OCI-LY1 (cell line): ENCODE measurements at regions not wholly inside any gene's neighbourhood (a gene's known extent, or its start where the extent isn't known, plus 50 kb on each side); places are given as distances from the start of the nearest gene placed in this dataset.

Source experiments
- H2AFZ ChIP-seq: fragments of 200-600 bp; sonication (generic), shearing (Covaris generic); 2 replicates; pipeline ENCODE4 v1.6.0; 2014; ENCODE audit warnings: antibody characterized with exemption, mild to moderate bottlenecking, low read length
- H3F3A ChIP-seq: fragments of 200-600 bp; sonication (generic), shearing (Covaris generic); 2 replicates; pipeline ENCODE4 v1.6.0; 2014; ENCODE audit warnings: mild to moderate bottlenecking, antibody characterized with exemption, low read length, moderate library complexity; ENCODE audit not compliant: insufficient read depth
- H3K27ac ChIP-seq: fragments of 200-600 bp; sonication (generic); 2 replicates; pipeline ENCODE4 v1.5.1; 2014; ENCODE audit warnings: low read length, mixed run types, mild to moderate bottlenecking, low read depth; ENCODE audit not compliant: poor library complexity, severe bottlenecking
- H3K27me3 ChIP-seq: fragments of 200-600 bp; sonication (generic); 2 replicates; pipeline ENCODE4 v1.6.0; 2014; ENCODE audit warnings: antibody characterized with exemption, mild to moderate bottlenecking, low read length, moderate library complexity; ENCODE audit not compliant: insufficient read depth
- H3K36me3 ChIP-seq: fragments of 200-600 bp; sonication (generic); 2 replicates; pipeline ENCODE4 v1.6.1; 2014; ENCODE audit warnings: mild to moderate bottlenecking, antibody characterized with exemption, low read length, moderate library complexity, mixed read lengths; ENCODE audit not compliant: insufficient read depth
- H3K4me1 ChIP-seq: fragments of 200-600 bp; sonication (generic); 2 replicates; pipeline ENCODE4 v1.5.1; 2014; ENCODE audit warnings: mild to moderate bottlenecking, low read length, moderate library complexity; ENCODE audit not compliant: insufficient read depth, severe bottlenecking
- H3K4me2 ChIP-seq: fragments of 200-600 bp; sonication (generic), shearing (Covaris generic); 2 replicates; pipeline ENCODE4 v1.6.1; 2014; ENCODE audit warnings: low read length
- H3K4me3 ChIP-seq: fragments of 200-600 bp; sonication (generic); 2 replicates; pipeline ENCODE4 v1.5.1; 2014; ENCODE audit warnings: low read length, low read depth, mild to moderate bottlenecking, mixed read lengths; ENCODE audit not compliant: poor library complexity, severe bottlenecking
- H3K79me2 ChIP-seq: fragments of 200-600 bp; shearing (Covaris generic); 2 replicates; pipeline ENCODE4 v1.6.1; 2016; ENCODE audit warnings: mixed run types, low read length, mixed read lengths; ENCODE audit not compliant: insufficient read depth
- H3K9ac ChIP-seq: fragments of 200-600 bp; sonication (generic), shearing (Covaris generic); 2 replicates; pipeline ENCODE4 v1.6.1; 2014; ENCODE audit warnings: mild to moderate bottlenecking, low read length, mixed read lengths
- H3K9me2 ChIP-seq: fragments of 200-600 bp; sonication (generic), shearing (Covaris generic); 2 replicates; pipeline ENCODE4 v1.6.1; 2014; ENCODE audit warnings: low read depth, mild to moderate bottlenecking, low read length, mixed read lengths
- H3K9me3 ChIP-seq: fragments of 200-600 bp; shearing (Covaris generic); 2 replicates; pipeline ENCODE4 v1.6.1; 2014; ENCODE audit warnings: low read length, mixed read lengths
- H4K20me1 ChIP-seq: fragments of 200-600 bp; sonication (generic), shearing (Covaris generic); 2 replicates; pipeline ENCODE4 v1.6.0; 2016; ENCODE audit warnings: mild to moderate bottlenecking, low read length; ENCODE audit not compliant: insufficient read depth
- CTCF ChIP-seq: fragments of 200-600 bp; sonication (generic), shearing (Covaris generic); IDR thresholded peaks from 2 replicates; pipeline ENCODE4 v1.5.1; 2017; ENCODE audit warnings: mild to moderate bottlenecking, antibody characterized with exemption, low read length, moderate library complexity, mixed read lengths
- EZH2 ChIP-seq: fragments of 200-600 bp; sonication (generic), shearing (Covaris generic); IDR thresholded peaks from 2 replicates; pipeline ENCODE4 v1.8.0; 2017; ENCODE audit warnings: borderline replicate concordance, mixed run types, mild to moderate bottlenecking, antibody characterized with exemption, low read length, moderate library complexity, mixed read lengths

GRCh38 chr14:98957211-98958047, 314.6 kb downstream of the BCL11B start:
- H3K79me2 ChIP-seq = no peaks in the 10 kb centered on the region
- H3K36me3 ChIP-seq = no peaks in the 10 kb centered on the region
- no peak overlapping the region for H3K4me3 ChIP-seq
- no peaks in the 10 kb centered on the region for H3K27me3 ChIP-seq
- no peaks in the 10 kb centered on the region for H3K9me2 ChIP-seq
- no peak for TF ChIP-seq EZH2
- no peak for TF ChIP-seq CTCF
- no peak overlapping the region for H3K4me2 ChIP-seq
- H3K4me1 ChIP-seq = no peaks in the 10 kb centered on the region
- H4K20me1 ChIP-seq = no peaks in the 10 kb centered on the region
- no peaks in the 10 kb centered on the region for H3F3A ChIP-seq
- no peaks in the 10 kb centered on the region for H3K9me3 ChIP-seq
- H3K9ac ChIP-seq = no peak overlapping the region
- no peak overlapping the region for H3K27ac ChIP-seq
- no peak overlapping the region for H2AFZ ChIP-seq

GRCh38 chr14:98958048-98958631, 313.9 kb downstream of the BCL11B start:
- H4K20me1 ChIP-seq = no peaks in the 10 kb centered on the region
- no peak overlapping the region for H3K9ac ChIP-seq
- H3K4me1 ChIP-seq = no peaks in the 10 kb centered on the region
- H3K79me2 ChIP-seq = no peaks in the 10 kb centered on the region
- H3K4me2 ChIP-seq = no peak overlapping the region
- H2AFZ ChIP-seq = no peak overlapping the region
- H3K36me3 ChIP-seq = no peaks in the 10 kb centered on the region
- no peak overlapping the region for H3K4me3 ChIP-seq
- no peaks in the 10 kb centered on the region for H3K9me3 ChIP-seq
- no peak for TF ChIP-seq CTCF
- TF ChIP-seq EZH2 = no peak
- H3K27ac ChIP-seq = no peak overlapping the region
- H3F3A ChIP-seq = no peaks in the 10 kb centered on the region
- H3K27me3 ChIP-seq = no peaks in the 10 kb centered on the region
- H3K9me2 ChIP-seq = no peaks in the 10 kb centered on the region

- Histone ChIP-seq H3K4me3 (no peak overlapping the region), H3K27ac (no peak overlapping the region), H3K79me2 (no peaks in the 10 kb centered on the region), H4K20me1 (no peaks in the 10 kb centered on the region), H3K9ac (no peak overlapping the region), H3F3A (no peaks in the 10 kb centered on the region), H3K9me3 (no peaks in the 10 kb centered on the region), H3K4me2 (no peak overlapping the region), H3K4me1 (no peaks in the 10 kb centered on the region), H2AFZ (no peak overlapping the region), H3K9me2 (no peaks in the 10 kb centered on the region), H3K27me3 (no peaks in the 10 kb centered on the region), H3K36me3 (no peaks in the 10 kb centered on the region)
- TF ChIP-seq CTCF = no peak
- no peak for TF ChIP-seq EZH2
Measured at GRCh38 chr14:98958632-98959031, 313.4 kb downstream of the BCL11B start.
